Left forelimb (tissue), 1 donor: ENCODE measurements at regions not wholly inside any gene's neighbourhood (a gene's known extent, or its start where the extent isn't known, plus 50 kb on each side); places are given as distances from the start of the nearest gene placed in this dataset.
"Not testable (repeated sequence)": the region's sequence is repeated elsewhere in the genome, so short reads cannot be mapped to it uniquely, and the experiment has no call there.

Experiments
- DNase-seq: peaks from one replicate; pipeline ENCODE4 v3.0.0-alpha.2; 2018; ENCODE audit warnings: low spot score

- DNase-seq, result no peak
These were observed 263.7 kb upstream of the MAF start for GRCh38 chr16:79864032-79864780.

GRCh38 chr16:79863128-79864031 lies 262.8 kb upstream of the MAF start:
- DNase-seq, result no peak

GRCh38 chr16:79862601-79863000 lies 262.1 kb upstream of the MAF start:
- DNase-seq, result no peak

DNA sequence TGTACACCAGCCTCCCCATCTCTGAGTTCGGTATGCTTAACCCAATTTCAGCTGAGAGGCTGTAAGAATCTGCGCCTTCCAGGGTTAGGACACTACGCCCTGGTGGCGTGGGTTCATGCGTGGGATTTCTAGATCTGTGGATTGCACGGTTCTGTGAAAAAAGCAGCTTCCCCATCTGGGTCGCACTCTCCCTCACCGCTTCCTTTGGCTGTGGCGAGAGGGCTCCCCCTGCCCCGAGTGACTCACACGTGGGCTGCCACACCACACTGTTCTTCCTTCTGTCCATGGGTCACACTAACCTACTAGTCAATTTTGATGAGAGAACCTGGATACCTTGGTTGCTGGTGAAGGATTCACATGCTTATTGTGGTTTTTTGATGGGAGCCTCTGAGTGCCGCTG lies 256.0 kb upstream of the MAF start:
- no peak for DNase-seq

GRCh38 chr16:79850348-79850747 lies 249.8 kb upstream of the MAF start:
- no peak for DNase-seq

- DNase-seq, result no peak
These were observed 248.6 kb upstream of the MAF start for GRCh38 chr16:79849119-79849518.

GRCh38 chr16:79848719-79849118 lies 248.2 kb upstream of the MAF start:
- no peak for DNase-seq

- DNase-seq, result no peak
These were observed 247.0 kb upstream of the MAF start for GRCh38 chr16:79847569-79847968.

DNA sequence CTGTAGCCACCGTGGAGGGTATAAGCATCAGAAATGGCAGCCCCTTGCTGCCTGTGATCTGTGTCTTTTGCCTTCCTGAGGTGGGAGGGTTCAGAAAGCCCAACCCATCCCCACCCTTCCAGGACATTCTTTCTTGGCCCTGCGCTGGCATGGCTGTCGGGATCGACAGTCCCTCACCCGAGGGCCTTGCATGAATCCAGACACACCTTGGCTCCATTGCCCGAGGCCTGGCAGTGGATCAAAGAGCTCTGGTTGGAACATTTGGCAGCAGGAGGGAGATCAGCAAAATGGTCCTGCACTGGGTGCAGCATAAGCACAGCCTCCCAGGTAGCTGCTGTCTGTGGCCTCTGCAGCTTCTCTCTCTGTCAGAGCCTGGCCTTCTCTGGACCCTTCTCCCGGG lies 246.6 kb upstream of the MAF start:
- no peak for DNase-seq

GRCh38 chr16:79845734-79846135 lies 245.2 kb upstream of the MAF start:
- DNase-seq, result no peak

DNA sequence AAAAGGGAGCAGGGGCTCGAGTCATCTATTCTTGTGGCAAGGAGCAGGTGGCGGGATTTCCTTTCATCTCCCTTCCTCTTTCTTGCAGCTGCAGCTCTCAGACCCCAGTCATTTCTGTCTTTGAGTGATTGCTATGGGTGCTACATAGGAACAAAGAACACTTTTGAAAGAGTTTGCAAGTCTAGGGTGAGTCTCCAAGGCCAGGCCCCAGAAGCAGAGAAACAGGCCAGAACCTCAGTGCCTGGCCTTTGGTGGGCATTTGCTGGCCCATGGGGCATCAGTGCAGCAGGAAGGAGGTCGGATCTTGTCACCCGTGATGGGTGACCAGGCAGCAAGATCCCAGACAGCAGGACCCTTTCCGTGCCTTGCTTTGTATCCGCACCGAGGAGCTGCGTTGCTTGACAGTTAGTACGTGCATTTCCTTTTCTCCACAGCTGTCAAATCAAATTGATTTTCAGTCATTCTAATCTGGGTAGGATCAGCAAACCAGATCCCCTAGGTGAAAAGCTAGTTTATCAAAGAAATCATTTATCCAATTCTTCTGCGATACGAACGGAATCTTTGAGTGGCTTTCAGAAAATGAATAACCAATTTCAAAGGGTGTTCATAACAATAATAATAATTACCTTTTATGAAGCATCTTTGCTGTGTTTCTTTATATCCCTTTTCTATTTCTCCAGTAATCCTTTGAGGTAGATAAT lies 244.6 kb upstream of the MAF start:
- DNase-seq, result no peak

DNA sequence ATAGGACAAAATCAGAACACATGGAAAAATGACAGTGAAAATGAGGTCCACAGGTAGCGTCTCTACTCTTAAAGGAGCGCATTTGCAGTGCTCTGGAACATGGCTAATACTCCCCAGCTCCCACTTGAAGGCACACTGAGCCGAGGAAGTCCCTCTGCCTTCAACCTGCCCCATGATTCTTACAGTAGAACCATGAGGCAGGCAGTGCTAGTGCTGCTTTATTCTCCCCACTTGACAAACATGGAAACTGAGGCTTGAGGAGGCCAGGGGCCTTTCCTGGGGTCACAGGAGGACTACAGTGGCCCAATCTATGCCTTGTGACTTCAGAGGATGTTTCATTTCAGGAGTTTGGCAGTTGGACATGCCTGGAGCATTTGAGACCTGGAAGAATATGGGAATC lies 244.1 kb upstream of the MAF start:
- no peak for DNase-seq

- DNase-seq, result no peak
These were observed 243.1 kb upstream of the MAF start for GRCh38 chr16:79843631-79844043.

DNA sequence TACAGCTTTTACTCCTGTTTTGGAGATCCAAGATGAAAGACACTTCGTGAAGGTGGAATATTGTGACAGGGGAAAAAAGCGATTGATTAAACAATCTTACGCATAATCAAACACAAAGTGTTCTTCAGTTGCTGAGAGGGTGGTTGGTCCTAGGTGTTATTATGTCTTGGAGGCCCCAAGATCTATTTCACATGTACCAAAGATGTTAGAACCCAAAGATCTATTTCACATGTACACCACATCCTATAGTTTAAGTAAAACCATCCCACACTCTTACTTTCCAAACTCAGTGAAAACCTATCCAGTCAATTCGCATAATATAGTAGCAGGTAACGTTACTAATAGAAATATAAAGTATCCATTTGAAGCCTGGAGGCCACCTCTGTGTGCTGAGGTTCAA lies 242.6 kb upstream of the MAF start:
- DNase-seq, result no peak

GRCh38 chr16:79842197-79842596 lies 241.7 kb upstream of the MAF start:
- DNase-seq, result no peak

GRCh38 chr16:79839466-79840341 lies 239.2 kb upstream of the MAF start:
- DNase-seq, result peak; percentile 80

DNA sequence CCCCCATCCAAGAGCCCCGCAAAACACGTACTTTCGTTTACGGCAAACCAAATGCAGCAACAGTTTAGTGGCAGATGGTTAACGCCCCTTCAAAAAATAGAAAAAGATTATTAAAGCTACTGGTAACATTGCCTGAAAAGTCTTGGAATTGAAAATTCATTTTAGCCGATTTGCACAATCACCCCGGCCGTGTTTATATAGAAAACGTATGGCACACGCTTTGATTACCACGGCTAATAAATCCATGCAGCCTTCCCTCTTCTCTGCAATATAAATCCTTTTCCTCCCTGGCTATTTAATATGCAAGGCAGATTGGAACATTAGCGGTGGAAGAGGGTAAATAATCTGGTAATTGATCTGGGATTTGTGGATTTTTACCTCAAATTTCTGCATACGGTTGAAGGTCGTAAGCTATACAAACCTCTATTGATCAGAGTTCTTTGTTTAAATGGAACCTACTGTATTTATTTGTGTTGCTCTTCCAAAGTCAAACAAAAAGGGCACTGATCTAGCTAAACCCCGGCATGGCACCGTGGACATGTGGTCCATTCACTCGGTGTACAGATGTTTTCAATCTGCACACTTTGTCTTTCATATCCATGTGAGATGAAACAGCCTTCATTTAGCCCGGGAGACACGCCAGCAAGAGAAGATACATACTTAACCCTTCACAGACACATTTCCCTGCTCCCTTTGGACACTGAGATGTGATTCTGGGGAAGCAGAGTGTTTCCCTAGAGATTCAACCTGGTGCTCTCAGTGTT lies 238.1 kb upstream of the MAF start:
- DNase-seq, result no peak

GRCh38 chr16:79836144-79836543 lies 235.6 kb upstream of the MAF start:
- DNase-seq, result no peak

GRCh38 chr16:79835194-79835593 lies 234.7 kb upstream of the MAF start:
- DNase-seq, result no peak

DNA sequence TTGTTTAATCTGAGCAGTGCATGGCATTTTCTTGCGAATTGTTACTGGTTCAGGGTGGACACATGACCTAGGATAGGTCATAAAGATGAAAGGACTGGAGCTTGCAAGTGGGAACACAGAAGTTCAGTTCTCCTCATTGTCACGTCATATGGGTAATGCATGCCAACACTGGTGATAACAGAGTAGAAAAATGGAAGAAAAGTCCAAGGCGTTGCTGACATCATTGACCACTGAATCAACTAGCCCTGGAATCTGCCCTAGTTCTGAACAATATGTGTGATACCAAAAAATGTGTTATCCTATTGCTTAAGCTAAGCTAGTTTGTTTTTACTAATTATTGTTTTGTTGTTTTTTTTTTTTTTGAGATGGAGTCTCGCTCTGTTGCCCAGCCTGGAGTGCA lies 234.2 kb upstream of the MAF start:
- DNase-seq, result no peak

- not testable (repeated sequence) for DNase-seq
These were observed 233.5 kb upstream of the MAF start for GRCh38 chr16:79834003-79834402.
